ENCODE measurements at regions not wholly inside any gene's neighbourhood (a gene's known extent, or its start where the extent isn't known, plus 50 kb on each side); places are given as distances from the start of the nearest gene placed in this dataset.

DNA sequence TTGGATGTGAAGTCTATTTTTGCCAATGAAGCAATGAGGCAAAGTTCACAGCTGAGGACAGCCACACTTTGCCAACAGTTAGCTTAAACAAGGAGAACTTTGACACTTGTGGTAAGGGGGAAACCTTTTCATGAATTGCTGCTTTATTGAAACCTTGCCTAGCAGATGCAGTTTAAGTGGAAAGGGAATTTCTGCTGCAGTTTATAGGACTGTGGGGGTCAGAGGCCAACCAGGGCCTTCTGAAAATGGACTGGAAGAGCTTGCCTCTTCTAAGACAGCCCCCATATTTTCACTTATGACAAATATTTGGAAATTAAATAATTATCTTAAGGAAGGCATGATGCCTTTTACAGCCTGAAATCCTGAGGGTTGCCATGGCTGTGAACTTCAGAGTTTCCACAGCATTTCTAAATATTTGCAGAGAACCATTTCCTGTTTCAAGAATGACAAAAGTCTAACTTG, 550.3 kb downstream of the RAB28 start (continued):
- TF ChIP-seq, protein P1, sequence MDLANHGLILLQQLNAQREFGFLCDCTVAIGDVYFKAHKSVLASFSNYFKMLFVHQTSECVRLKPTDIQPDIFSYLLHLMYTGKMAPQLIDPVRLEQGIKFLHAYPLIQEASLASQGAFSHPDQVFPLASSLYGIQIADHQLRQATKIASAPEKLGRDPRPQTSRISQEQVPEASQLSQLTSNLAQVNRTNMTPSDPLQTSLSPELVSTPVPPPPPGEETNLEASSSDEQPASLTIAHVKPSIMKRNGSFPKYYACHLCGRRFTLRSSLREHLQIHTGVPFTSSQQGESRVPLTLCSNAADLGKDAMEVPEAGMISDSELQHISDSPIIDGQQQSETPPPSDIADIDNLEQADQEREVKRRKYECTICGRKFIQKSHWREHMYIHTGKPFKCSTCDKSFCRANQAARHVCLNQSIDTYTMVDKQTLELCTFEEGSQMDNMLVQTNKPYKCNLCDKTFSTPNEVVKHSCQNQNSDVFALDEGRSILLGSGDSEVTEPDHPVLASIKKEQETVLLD (CRISPR knock-in tag; IDR thresholded peaks at IDR 0.05; ENCODE audit: low read depth): no peak
- no peak for TF ChIP-seq HMGA1 (CRISPR knock-in tag; conservative IDR thresholded peaks at IDR 0.05)
- TF ChIP-seq REXO4 (CRISPR knock-in tag; IDR thresholded peaks at IDR 0.05; ENCODE audit: borderline replicate concordance): no peak
- TF ChIP-seq, protein P2, sequence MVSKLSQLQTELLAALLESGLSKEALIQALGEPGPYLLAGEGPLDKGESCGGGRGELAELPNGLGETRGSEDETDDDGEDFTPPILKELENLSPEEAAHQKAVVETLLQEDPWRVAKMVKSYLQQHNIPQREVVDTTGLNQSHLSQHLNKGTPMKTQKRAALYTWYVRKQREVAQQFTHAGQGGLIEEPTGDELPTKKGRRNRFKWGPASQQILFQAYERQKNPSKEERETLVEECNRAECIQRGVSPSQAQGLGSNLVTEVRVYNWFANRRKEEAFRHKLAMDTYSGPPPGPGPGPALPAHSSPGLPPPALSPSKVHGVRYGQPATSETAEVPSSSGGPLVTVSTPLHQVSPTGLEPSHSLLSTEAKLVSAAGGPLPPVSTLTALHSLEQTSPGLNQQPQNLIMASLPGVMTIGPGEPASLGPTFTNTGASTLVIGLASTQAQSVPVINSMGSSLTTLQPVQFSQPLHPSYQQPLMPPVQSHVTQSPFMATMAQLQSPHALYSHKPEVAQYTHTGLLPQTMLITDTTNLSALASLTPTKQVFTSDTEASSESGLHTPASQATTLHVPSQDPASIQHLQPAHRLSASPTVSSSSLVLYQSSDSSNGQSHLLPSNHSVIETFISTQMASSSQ (IDR thresholded peaks at IDR 0.05; ENCODE audit: low read depth): peak; percentile 43; the same call in 1 of the 2 replicates
- TF ChIP-seq, protein P2 (CRISPR knock-in tag; IDR thresholded peaks at IDR 0.05; ENCODE audit: borderline replicate concordance): no peak; the same call in 1 of the 2 replicates
- no peak for TF ChIP-seq RFX5 (IDR thresholded peaks at IDR 0.05; ENCODE audit: low read depth, low read length)
- no peak; the same call in 2 of the 3 replicates for TF ChIP-seq MXI1 (IDR thresholded peaks at IDR 0.05; ENCODE audit: borderline replicate concordance, low read depth, low read length)
- no peak for TF ChIP-seq PHF20 (CRISPR knock-in tag; IDR thresholded peaks at IDR 0.05)
- no peak for TF ChIP-seq RBAK (CRISPR knock-in tag; IDR thresholded peaks at IDR 0.05)
- 0 out of 2 replicates have a peak, but pooled peaks have one; percentile 53 for TF ChIP-seq HOXA5 (CRISPR knock-in tag; IDR thresholded peaks at IDR 0.05)
- TF ChIP-seq ZBTB7A (CRISPR knock-in tag; IDR thresholded peaks at IDR 0.05): no peak
- TF ChIP-seq, protein P3, sequence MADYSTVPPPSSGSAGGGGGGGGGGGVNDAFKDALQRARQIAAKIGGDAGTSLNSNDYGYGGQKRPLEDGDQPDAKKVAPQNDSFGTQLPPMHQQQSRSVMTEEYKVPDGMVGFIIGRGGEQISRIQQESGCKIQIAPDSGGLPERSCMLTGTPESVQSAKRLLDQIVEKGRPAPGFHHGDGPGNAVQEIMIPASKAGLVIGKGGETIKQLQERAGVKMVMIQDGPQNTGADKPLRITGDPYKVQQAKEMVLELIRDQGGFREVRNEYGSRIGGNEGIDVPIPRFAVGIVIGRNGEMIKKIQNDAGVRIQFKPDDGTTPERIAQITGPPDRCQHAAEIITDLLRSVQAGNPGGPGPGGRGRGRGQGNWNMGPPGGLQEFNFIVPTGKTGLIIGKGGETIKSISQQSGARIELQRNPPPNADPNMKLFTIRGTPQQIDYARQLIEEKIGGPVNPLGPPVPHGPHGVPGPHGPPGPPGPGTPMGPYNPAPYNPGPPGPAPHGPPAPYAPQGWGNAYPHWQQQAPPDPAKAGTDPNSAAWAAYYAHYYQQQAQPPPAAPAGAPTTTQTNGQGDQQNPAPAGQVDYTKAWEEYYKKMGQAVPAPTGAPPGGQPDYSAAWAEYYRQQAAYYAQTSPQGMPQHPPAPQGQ (CRISPR knock-in tag; IDR thresholded peaks at IDR 0.05; ENCODE audit: borderline replicate concordance): no peak
- TF ChIP-seq NCOR1 (IDR thresholded peaks at IDR 0.05; ENCODE audit: borderline replicate concordance, low read length): peak; percentile 99
- TF ChIP-seq, protein P4, sequence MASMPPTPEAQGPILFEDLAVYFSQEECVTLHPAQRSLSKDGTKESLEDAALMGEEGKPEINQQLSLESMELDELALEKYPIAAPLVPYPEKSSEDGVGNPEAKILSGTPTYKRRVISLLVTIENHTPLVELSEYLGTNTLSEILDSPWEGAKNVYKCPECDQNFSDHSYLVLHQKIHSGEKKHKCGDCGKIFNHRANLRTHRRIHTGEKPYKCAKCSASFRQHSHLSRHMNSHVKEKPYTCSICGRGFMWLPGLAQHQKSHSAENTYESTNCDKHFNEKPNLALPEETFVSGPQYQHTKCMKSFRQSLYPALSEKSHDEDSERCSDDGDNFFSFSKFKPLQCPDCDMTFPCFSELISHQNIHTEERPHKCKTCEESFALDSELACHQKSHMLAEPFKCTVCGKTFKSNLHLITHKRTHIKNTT (CRISPR knock-in tag; IDR thresholded peaks at IDR 0.05): no peak
- no peak for TF ChIP-seq ZNF724P (CRISPR knock-in tag; IDR thresholded peaks at IDR 0.05; ENCODE audit: borderline replicate concordance)
- peak; percentile 95 for TF ChIP-seq CBFB (CRISPR knock-in tag; IDR thresholded peaks at IDR 0.05)
- no peak; the same call in 1 of the 2 replicates for TF ChIP-seq STAT5B (CRISPR knock-in tag; IDR thresholded peaks at IDR 0.05)
- TF ChIP-seq, protein P5, sequence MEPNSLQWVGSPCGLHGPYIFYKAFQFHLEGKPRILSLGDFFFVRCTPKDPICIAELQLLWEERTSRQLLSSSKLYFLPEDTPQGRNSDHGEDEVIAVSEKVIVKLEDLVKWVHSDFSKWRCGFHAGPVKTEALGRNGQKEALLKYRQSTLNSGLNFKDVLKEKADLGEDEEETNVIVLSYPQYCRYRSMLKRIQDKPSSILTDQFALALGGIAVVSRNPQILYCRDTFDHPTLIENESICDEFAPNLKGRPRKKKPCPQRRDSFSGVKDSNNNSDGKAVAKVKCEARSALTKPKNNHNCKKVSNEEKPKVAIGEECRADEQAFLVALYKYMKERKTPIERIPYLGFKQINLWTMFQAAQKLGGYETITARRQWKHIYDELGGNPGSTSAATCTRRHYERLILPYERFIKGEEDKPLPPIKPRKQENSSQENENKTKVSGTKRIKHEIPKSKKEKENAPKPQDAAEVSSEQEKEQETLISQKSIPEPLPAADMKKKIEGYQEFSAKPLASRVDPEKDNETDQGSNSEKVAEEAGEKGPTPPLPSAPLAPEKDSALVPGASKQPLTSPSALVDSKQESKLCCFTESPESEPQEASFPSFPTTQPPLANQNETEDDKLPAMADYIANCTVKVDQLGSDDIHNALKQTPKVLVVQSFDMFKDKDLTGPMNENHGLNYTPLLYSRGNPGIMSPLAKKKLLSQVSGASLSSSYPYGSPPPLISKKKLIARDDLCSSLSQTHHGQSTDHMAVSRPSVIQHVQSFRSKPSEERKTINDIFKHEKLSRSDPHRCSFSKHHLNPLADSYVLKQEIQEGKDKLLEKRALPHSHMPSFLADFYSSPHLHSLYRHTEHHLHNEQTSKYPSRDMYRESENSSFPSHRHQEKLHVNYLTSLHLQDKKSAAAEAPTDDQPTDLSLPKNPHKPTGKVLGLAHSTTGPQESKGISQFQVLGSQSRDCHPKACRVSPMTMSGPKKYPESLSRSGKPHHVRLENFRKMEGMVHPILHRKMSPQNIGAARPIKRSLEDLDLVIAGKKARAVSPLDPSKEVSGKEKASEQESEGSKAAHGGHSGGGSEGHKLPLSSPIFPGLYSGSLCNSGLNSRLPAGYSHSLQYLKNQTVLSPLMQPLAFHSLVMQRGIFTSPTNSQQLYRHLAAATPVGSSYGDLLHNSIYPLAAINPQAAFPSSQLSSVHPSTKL (CRISPR knock-in tag; IDR thresholded peaks at IDR 0.05): peak; percentile 97
- no peak for TF ChIP-seq ZFP62 (CRISPR knock-in tag; IDR thresholded peaks at IDR 0.05)

Data from HepG2 (cell line).